Vagina (tissue), 2 donors: ENCODE measurements at regions not wholly inside any gene's neighbourhood (a gene's known extent, or its start where the extent isn't known, plus 50 kb on each side); places are given as distances from the start of the nearest gene placed in this dataset.

Experiments
- POLR2A ChIP-seq, 2 donors: fragments of 450-650 bp; IDR thresholded peaks; one replicate each; pipeline ENCODE4 v1.6.1; 2017; ENCODE audit warnings: antibody characterized with exemption in 2 of 2, mild to moderate bottlenecking in 2 of 2, moderate library complexity in 2 of 2
- TF ChIP-seq, protein P1 (sequence below), 3 experiments: fragments of 450-650 bp in 2 of 3; fragments of 200-600 bp in 1 of 3; sonication (generic) in 1 of 3; IDR thresholded peaks; one replicate each; pipeline ENCODE4 v1.5.1; 2017 to 2019; ENCODE audit warnings: antibody characterized with exemption in 3 of 3, mild to moderate bottlenecking in 2 of 3, moderate library complexity in 2 of 3

DNA sequence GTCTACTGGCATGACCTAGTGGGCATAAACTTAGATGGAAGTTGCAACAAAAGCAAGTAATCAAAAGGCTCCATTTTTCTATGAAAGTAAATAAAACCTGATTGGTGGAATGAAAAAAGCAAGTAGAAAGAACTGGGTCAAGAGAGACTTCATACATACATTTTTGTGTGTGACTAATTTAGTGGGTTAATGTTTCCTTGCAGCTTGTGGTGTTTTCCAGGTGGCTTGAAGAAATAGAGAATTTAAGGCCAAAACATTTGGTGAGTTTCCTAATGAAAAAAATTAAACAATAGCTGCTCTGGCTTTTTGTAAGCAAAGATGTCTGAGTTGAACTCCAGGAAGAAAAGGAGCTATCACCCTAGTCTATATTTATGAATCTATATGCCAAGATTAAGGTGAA lies 71.0 kb downstream of the ZC3H11B start:
- TF ChIP-seq, protein P1, sequence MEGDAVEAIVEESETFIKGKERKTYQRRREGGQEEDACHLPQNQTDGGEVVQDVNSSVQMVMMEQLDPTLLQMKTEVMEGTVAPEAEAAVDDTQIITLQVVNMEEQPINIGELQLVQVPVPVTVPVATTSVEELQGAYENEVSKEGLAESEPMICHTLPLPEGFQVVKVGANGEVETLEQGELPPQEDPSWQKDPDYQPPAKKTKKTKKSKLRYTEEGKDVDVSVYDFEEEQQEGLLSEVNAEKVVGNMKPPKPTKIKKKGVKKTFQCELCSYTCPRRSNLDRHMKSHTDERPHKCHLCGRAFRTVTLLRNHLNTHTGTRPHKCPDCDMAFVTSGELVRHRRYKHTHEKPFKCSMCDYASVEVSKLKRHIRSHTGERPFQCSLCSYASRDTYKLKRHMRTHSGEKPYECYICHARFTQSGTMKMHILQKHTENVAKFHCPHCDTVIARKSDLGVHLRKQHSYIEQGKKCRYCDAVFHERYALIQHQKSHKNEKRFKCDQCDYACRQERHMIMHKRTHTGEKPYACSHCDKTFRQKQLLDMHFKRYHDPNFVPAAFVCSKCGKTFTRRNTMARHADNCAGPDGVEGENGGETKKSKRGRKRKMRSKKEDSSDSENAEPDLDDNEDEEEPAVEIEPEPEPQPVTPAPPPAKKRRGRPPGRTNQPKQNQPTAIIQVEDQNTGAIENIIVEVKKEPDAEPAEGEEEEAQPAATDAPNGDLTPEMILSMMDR (IDR thresholded peaks at IDR 0.05) = no peak
- no peak for TF ChIP-seq POLR2A (IDR thresholded peaks at IDR 0.05)
